ENCODE measurements at regions not wholly inside any gene's neighbourhood (a gene's known extent, or its start where the extent isn't known, plus 50 kb on each side); places are given as distances from the start of the nearest gene placed in this dataset.

DNA sequence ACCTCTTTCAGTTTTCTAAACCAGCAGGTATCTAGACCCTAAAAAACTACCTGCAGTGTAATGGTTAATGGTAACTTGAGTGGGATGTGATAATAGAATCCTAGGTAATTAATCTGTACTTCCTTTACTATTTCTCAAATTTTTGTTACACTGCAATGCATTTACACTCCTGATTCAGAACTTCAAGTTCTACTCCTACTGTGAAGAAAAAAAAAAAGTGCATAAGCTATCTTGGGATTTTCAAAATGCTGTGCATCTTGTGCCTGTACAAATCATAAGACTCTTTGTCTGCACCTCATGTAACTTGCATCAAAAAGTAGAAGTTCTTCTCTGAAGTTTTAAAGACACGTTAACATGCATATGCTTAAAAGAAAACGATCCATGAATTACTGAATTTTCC lies 554.1 kb downstream of the CETN3 start:
- TF ChIP-seq EP300 (IDR thresholded peaks at IDR 0.05; ENCODE audit: borderline replicate concordance in 1 of 2, low read depth in 2 of 2, low read length in 2 of 2) = no peak
- no peak for TF ChIP-seq RAD21 (IDR thresholded peaks at IDR 0.05 in 1 of 2, conservative IDR thresholded peaks at IDR 0.05 in 1 of 2; ENCODE audit: low read depth in 2 of 2, low read length in 2 of 2)
- TF ChIP-seq ATF2 (IDR thresholded peaks at IDR 0.05; ENCODE audit: low read length) = no peak
- TF ChIP-seq, protein P1, sequence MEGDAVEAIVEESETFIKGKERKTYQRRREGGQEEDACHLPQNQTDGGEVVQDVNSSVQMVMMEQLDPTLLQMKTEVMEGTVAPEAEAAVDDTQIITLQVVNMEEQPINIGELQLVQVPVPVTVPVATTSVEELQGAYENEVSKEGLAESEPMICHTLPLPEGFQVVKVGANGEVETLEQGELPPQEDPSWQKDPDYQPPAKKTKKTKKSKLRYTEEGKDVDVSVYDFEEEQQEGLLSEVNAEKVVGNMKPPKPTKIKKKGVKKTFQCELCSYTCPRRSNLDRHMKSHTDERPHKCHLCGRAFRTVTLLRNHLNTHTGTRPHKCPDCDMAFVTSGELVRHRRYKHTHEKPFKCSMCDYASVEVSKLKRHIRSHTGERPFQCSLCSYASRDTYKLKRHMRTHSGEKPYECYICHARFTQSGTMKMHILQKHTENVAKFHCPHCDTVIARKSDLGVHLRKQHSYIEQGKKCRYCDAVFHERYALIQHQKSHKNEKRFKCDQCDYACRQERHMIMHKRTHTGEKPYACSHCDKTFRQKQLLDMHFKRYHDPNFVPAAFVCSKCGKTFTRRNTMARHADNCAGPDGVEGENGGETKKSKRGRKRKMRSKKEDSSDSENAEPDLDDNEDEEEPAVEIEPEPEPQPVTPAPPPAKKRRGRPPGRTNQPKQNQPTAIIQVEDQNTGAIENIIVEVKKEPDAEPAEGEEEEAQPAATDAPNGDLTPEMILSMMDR (IDR thresholded peaks at IDR 0.05; ENCODE audit: control extremely low read depth in 1 of 3, insufficient read depth in 1 of 3, low read depth in 1 of 3, low read length in 3 of 3) = no peak
- TF ChIP-seq SP2 (IDR thresholded peaks at IDR 0.05; ENCODE audit: low read length) = no peak
- TF ChIP-seq, protein P2, sequence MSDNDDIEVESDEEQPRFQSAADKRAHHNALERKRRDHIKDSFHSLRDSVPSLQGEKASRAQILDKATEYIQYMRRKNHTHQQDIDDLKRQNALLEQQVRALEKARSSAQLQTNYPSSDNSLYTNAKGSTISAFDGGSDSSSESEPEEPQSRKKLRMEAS (IDR thresholded peaks at IDR 0.05) = no peak
- no peak for TF ChIP-seq EZH2 (IDR thresholded peaks at IDR 0.05; ENCODE audit: low read depth, low read length, severe bottlenecking)
- no peak for TF ChIP-seq CEBPB (IDR thresholded peaks at IDR 0.05; ENCODE audit: low read depth, low read length)
- no peak for TF ChIP-seq NRF1 (IDR thresholded peaks at IDR 0.05; ENCODE audit: low read depth, low read length)
- no peak for TF ChIP-seq E2F6 (IDR thresholded peaks at IDR 0.05)
- no peak for TF ChIP-seq POLR2A (IDR thresholded peaks at IDR 0.05; ENCODE audit: control extremely low read depth in 1 of 2, low read depth in 2 of 2, low read length in 2 of 2)
- no peak for TF ChIP-seq YY1 (IDR thresholded peaks at IDR 0.05; ENCODE audit: low read depth, low read length)
- TF ChIP-seq SAP30 (IDR thresholded peaks at IDR 0.05; ENCODE audit: insufficient read depth, insufficient replicate concordance, low read length) = no peak
- TF ChIP-seq GABPA (IDR thresholded peaks at IDR 0.05; ENCODE audit: borderline replicate concordance, insufficient read depth, low read length) = no peak
